ENCODE measurements at regions not wholly inside any gene's neighbourhood (a gene's known extent, or its start where the extent isn't known, plus 50 kb on each side); places are given as distances from the start of the nearest gene placed in this dataset.

GRCh38 chrX:131958724-131959123, 64.4 kb upstream of the STK26 start:
- CTCF ChIA-PET, result no interaction called here
- dilution Hi-C loops (cut with MboI; ENCODE audit: extremely low pct_ligation_motif_present, low sequenced_read_pairs), result no loop called here
- Histone ChIP-seq H3K27ac (ENCODE audit: insufficient read depth, low read depth, low read length) (no peak overlapping the region), H3K9me3 (replicated peaks; ENCODE audit: control insufficient read depth, insufficient read depth, low read length) (no peaks in the 10 kb centered on the region), H2AFZ (ENCODE audit: low read depth, low read length) (no peak overlapping the region), H3K4me2 (ENCODE audit: insufficient read depth, low read length) (no peak overlapping the region), H4K20me1 (replicated peaks; ENCODE audit: control insufficient read depth, extremely low read depth, insufficient read depth, low read length) (no peaks in the 10 kb centered on the region), H3K79me2 (ENCODE audit: control insufficient read depth, insufficient read depth, low read length) (no peaks in the 10 kb centered on the region), H3K9me1 (replicated peaks; ENCODE audit: control insufficient read depth, extremely low read depth, insufficient read depth, low read length) (no peaks in the 10 kb centered on the region), H3K4me3 (replicated peaks in 1 of 3; ENCODE audit: insufficient read depth in 1 of 3, low read depth in 1 of 3, low read length in 3 of 3) (no peak overlapping the region), H3K27me3 (ENCODE audit: control insufficient read depth in 2 of 2, insufficient read depth in 2 of 2, low read length in 2 of 2) (no peaks in the 10 kb centered on the region), H3K4me1 (ENCODE audit: control insufficient read depth, extremely low read depth, insufficient read depth, low read length) (no peaks in the 10 kb centered on the region), H3K36me3 (ENCODE audit: control insufficient read depth in 2 of 2, extremely low read depth in 1 of 2, insufficient read depth in 2 of 2, low read length in 2 of 2) (no peaks in the 10 kb centered on the region), H3K9ac (replicated peaks; ENCODE audit: extremely low read depth, insufficient read depth, low read length) (no peak overlapping the region)
- TF ChIP-seq, protein P1, sequence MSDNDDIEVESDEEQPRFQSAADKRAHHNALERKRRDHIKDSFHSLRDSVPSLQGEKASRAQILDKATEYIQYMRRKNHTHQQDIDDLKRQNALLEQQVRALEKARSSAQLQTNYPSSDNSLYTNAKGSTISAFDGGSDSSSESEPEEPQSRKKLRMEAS (IDR thresholded peaks at IDR 0.05; ENCODE audit: insufficient read depth, insufficient read length), result no peak
- TF ChIP-seq EZH2 (IDR thresholded peaks at IDR 0.05; ENCODE audit: borderline replicate concordance, low read depth, low read length, severe bottlenecking) (no peak), POLR2A (IDR thresholded peaks at IDR 0.05; ENCODE audit: low read depth, low read length) (no peak), POLR2AphosphoS5 (IDR thresholded peaks at IDR 0.05; ENCODE audit: insufficient read depth, low read depth, low read length) (no peak), GATA2 (IDR thresholded peaks at IDR 0.05; ENCODE audit: insufficient read depth, insufficient read length, low read depth, low read length) (no peak), MYC (IDR thresholded peaks at IDR 0.05; ENCODE audit: low read depth, low read length) (no peak), FOS (IDR thresholded peaks at IDR 0.05; ENCODE audit: borderline replicate concordance, insufficient read depth, low read length) (no peak), JUN (IDR thresholded peaks at IDR 0.05; ENCODE audit: borderline replicate concordance, insufficient read depth, insufficient read length, low read depth) (no peak)
- TF ChIP-seq, protein P2, sequence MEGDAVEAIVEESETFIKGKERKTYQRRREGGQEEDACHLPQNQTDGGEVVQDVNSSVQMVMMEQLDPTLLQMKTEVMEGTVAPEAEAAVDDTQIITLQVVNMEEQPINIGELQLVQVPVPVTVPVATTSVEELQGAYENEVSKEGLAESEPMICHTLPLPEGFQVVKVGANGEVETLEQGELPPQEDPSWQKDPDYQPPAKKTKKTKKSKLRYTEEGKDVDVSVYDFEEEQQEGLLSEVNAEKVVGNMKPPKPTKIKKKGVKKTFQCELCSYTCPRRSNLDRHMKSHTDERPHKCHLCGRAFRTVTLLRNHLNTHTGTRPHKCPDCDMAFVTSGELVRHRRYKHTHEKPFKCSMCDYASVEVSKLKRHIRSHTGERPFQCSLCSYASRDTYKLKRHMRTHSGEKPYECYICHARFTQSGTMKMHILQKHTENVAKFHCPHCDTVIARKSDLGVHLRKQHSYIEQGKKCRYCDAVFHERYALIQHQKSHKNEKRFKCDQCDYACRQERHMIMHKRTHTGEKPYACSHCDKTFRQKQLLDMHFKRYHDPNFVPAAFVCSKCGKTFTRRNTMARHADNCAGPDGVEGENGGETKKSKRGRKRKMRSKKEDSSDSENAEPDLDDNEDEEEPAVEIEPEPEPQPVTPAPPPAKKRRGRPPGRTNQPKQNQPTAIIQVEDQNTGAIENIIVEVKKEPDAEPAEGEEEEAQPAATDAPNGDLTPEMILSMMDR (IDR thresholded peaks at IDR 0.05; ENCODE audit: extremely low read depth in 1 of 2, insufficient read depth in 1 of 2, low read depth in 1 of 2, low read length in 2 of 2), result no peak
- intact Hi-C loops (cut with micrococcal nuclease), result no loop called here
- POLR2A ChIA-PET, result no interaction called here
- no peak for DNase-seq (ENCODE audit: low read depth, low spot score)
- no TSS peak for BruUV-seq (replicated peaks)
- FAIRE-seq, result no peak

Data from endothelial cell of umbilical vein (primary cell).